ENCODE measurements at regions not wholly inside any gene's neighbourhood (a gene's known extent, or its start where the extent isn't known, plus 50 kb on each side); places are given as distances from the start of the nearest gene placed in this dataset.
"Not testable (repeated sequence)": the region's sequence is repeated elsewhere in the genome, so short reads cannot be mapped to it uniquely, and the experiment has no call there.

GRCh38 chr2:195352581-195352980, 304.4 kb upstream of the SLC39A10 start:
- H3K36me3 ChIP-seq (replicated peaks; ENCODE audit: control insufficient read depth, insufficient read depth, low read length), result no peaks in the 10 kb centered on the region
- DNase-seq, result no peak
- no peaks in the 10 kb centered on the region for H3K27me3 ChIP-seq (ENCODE audit: control insufficient read depth, insufficient read depth, low read length)
- H3K4me3 ChIP-seq (ENCODE audit: insufficient read depth, low read depth, low read length), result no peak overlapping the region

- no peaks in the 10 kb centered on the region for H3K27me3 ChIP-seq (ENCODE audit: control insufficient read depth, insufficient read depth, low read length)
- no peak overlapping the region for H3K4me3 ChIP-seq (ENCODE audit: insufficient read depth, low read depth, low read length)
- H3K36me3 ChIP-seq (replicated peaks; ENCODE audit: control insufficient read depth, insufficient read depth, low read length), result no peaks in the 10 kb centered on the region
- DNase-seq, result no peak
Observed at GRCh38 chr2:195343942-195344530, 313.0 kb upstream of the SLC39A10 start.

- DNase-seq, result no peak
- H3K4me3 ChIP-seq (ENCODE audit: insufficient read depth, low read depth, low read length), result no peak overlapping the region
- no peaks in the 10 kb centered on the region for H3K36me3 ChIP-seq (replicated peaks; ENCODE audit: control insufficient read depth, insufficient read depth, low read length)
- no peaks in the 10 kb centered on the region for H3K27me3 ChIP-seq (ENCODE audit: control insufficient read depth, insufficient read depth, low read length)
Observed at GRCh38 chr2:195343540-195343939, 313.5 kb upstream of the SLC39A10 start.

GRCh38 chr2:195342061-195342460, 315.0 kb upstream of the SLC39A10 start:
- H3K27me3 ChIP-seq (ENCODE audit: control insufficient read depth, insufficient read depth, low read length), result no peaks in the 10 kb centered on the region
- no peak for DNase-seq
- no peak overlapping the region for H3K4me3 ChIP-seq (ENCODE audit: insufficient read depth, low read depth, low read length)
- H3K36me3 ChIP-seq (replicated peaks; ENCODE audit: control insufficient read depth, insufficient read depth, low read length), result no peaks in the 10 kb centered on the region

GRCh38 chr2:195338856-195339255, 318.2 kb upstream of the SLC39A10 start:
- no peaks in the 10 kb centered on the region for H3K27me3 ChIP-seq (ENCODE audit: control insufficient read depth, insufficient read depth, low read length)
- no peak for DNase-seq
- H3K4me3 ChIP-seq (ENCODE audit: insufficient read depth, low read depth, low read length), result no peak overlapping the region
- H3K36me3 ChIP-seq (replicated peaks; ENCODE audit: control insufficient read depth, insufficient read depth, low read length), result no peaks in the 10 kb centered on the region

GRCh38 chr2:195337597-195337996, 319.4 kb upstream of the SLC39A10 start:
- H3K36me3 ChIP-seq (replicated peaks; ENCODE audit: control insufficient read depth, insufficient read depth, low read length), result no peaks in the 10 kb centered on the region
- no peaks in the 10 kb centered on the region for H3K27me3 ChIP-seq (ENCODE audit: control insufficient read depth, insufficient read depth, low read length)
- DNase-seq, result no peak
- H3K4me3 ChIP-seq (ENCODE audit: insufficient read depth, low read depth, low read length), result no peak overlapping the region

- no peaks in the 10 kb centered on the region for H3K27me3 ChIP-seq (ENCODE audit: control insufficient read depth, insufficient read depth, low read length)
- no peak overlapping the region for H3K4me3 ChIP-seq (ENCODE audit: insufficient read depth, low read depth, low read length)
- DNase-seq, result no peak
- no peaks in the 10 kb centered on the region for H3K36me3 ChIP-seq (replicated peaks; ENCODE audit: control insufficient read depth, insufficient read depth, low read length)
Observed at GRCh38 chr2:195333869-195334268, 323.2 kb upstream of the SLC39A10 start.

- DNase-seq, result no peak
- Histone ChIP-seq H3K4me3 (ENCODE audit: insufficient read depth, low read depth, low read length) (no peak overlapping the region), H3K36me3 (replicated peaks; ENCODE audit: control insufficient read depth, insufficient read depth, low read length) (no peaks in the 10 kb centered on the region), H3K27me3 (ENCODE audit: control insufficient read depth, insufficient read depth, low read length) (no peaks in the 10 kb centered on the region)
Observed at GRCh38 chr2:195331966-195332365, 325.1 kb upstream of the SLC39A10 start.

- Histone ChIP-seq H3K4me3 (ENCODE audit: insufficient read depth, low read depth, low read length) (no peak overlapping the region), H3K27me3 (ENCODE audit: control insufficient read depth, insufficient read depth, low read length) (no peaks in the 10 kb centered on the region), H3K36me3 (replicated peaks; ENCODE audit: control insufficient read depth, insufficient read depth, low read length) (no peaks in the 10 kb centered on the region)
- DNase-seq, result no peak
Observed at GRCh38 chr2:195331129-195331528, 325.9 kb upstream of the SLC39A10 start.

GRCh38 chr2:195330513-195330956, 326.5 kb upstream of the SLC39A10 start:
- H3K36me3 ChIP-seq (replicated peaks; ENCODE audit: control insufficient read depth, insufficient read depth, low read length), result no peaks in the 10 kb centered on the region
- no peak overlapping the region for H3K4me3 ChIP-seq (ENCODE audit: insufficient read depth, low read depth, low read length)
- no peak for DNase-seq
- no peaks in the 10 kb centered on the region for H3K27me3 ChIP-seq (ENCODE audit: control insufficient read depth, insufficient read depth, low read length)

GRCh38 chr2:195329784-195330183, 327.2 kb upstream of the SLC39A10 start:
- not testable (repeated sequence) for DNase-seq; H3K27me3 ChIP-seq (ENCODE audit: control insufficient read depth, insufficient read depth, low read length); H3K36me3 ChIP-seq (replicated peaks; ENCODE audit: control insufficient read depth, insufficient read depth, low read length); H3K4me3 ChIP-seq (ENCODE audit: insufficient read depth, low read depth, low read length)

GRCh38 chr2:195326537-195326936, 330.5 kb upstream of the SLC39A10 start:
- no peaks in the 10 kb centered on the region for H3K36me3 ChIP-seq (replicated peaks; ENCODE audit: control insufficient read depth, insufficient read depth, low read length)
- H3K27me3 ChIP-seq (ENCODE audit: control insufficient read depth, insufficient read depth, low read length), result no peaks in the 10 kb centered on the region
- H3K4me3 ChIP-seq (ENCODE audit: insufficient read depth, low read depth, low read length), result no peak overlapping the region
- DNase-seq, result no peak

GRCh38 chr2:195322324-195322723, 334.7 kb upstream of the SLC39A10 start:
- no peaks in the 10 kb centered on the region for H3K36me3 ChIP-seq (replicated peaks; ENCODE audit: control insufficient read depth, insufficient read depth, low read length)
- H3K27me3 ChIP-seq (ENCODE audit: control insufficient read depth, insufficient read depth, low read length), result no peaks in the 10 kb centered on the region
- no peak for DNase-seq
- H3K4me3 ChIP-seq (ENCODE audit: insufficient read depth, low read depth, low read length), result no peak overlapping the region

GRCh38 chr2:195320413-195320973, 336.5 kb upstream of the SLC39A10 start:
- DNase-seq, result no peak
- Histone ChIP-seq H3K36me3 (replicated peaks; ENCODE audit: control insufficient read depth, insufficient read depth, low read length) (no peaks in the 10 kb centered on the region), H3K27me3 (ENCODE audit: control insufficient read depth, insufficient read depth, low read length) (no peaks in the 10 kb centered on the region), H3K4me3 (ENCODE audit: insufficient read depth, low read depth, low read length) (no peak overlapping the region)

GRCh38 chr2:195319548-195320412, 337.2 kb upstream of the SLC39A10 start:
- Histone ChIP-seq H3K4me3 (ENCODE audit: insufficient read depth, low read depth, low read length) (no peak overlapping the region), H3K36me3 (replicated peaks; ENCODE audit: control insufficient read depth, insufficient read depth, low read length) (no peaks in the 10 kb centered on the region), H3K27me3 (ENCODE audit: control insufficient read depth, insufficient read depth, low read length) (no peaks in the 10 kb centered on the region)
- no peak for DNase-seq
